Natural killer cell (primary cell): ENCODE measurements at regions not wholly inside any gene's neighbourhood (a gene's known extent, or its start where the extent isn't known, plus 50 kb on each side); places are given as distances from the start of the nearest gene placed in this dataset.

Source experiments
- ATAC-seq, 3 donors: fragments of 150-1000 bp in 2 of 3; fragments of 200-7000 bp in 1 of 3; cut with Tn5 transposase; 1 replicate in 1 of 3; 2 replicates in 2 of 3; pipeline ENCODE4 v1.10.0; 2021; ENCODE audit warnings: mild to moderate bottlenecking in 2 of 3, moderate library complexity in 2 of 3
- DNase-seq, 2 donors: peaks; one replicate each; pipeline versions ENCODE4 v3.0.0 to v3.0.0-alpha.2; 2013 to 2021; ENCODE audit warnings: mixed read lengths in 1 of 2
- H3K27ac ChIP-seq: one replicate; pipeline ENCODE4 v1.5.1; 2013; ENCODE audit warnings: mild to moderate bottlenecking, low read length
- H3K27me3 ChIP-seq: one replicate; pipeline ENCODE4 v1.6.1; 2013; ENCODE audit warnings: low read length; ENCODE audit not compliant: control insufficient read depth, insufficient read depth
- H3K36me3 ChIP-seq: one replicate; pipeline ENCODE4 v1.6.1; 2013; ENCODE audit warnings: low read length; ENCODE audit not compliant: control insufficient read depth, insufficient read depth
- H3K4me1 ChIP-seq: one replicate; pipeline ENCODE4 v1.6.1; 2013; ENCODE audit warnings: low read length; ENCODE audit not compliant: control insufficient read depth, insufficient read depth
- H3K4me3 ChIP-seq: one replicate; pipeline ENCODE4 v1.5.1; 2013; ENCODE audit warnings: low read length
- H3K9me3 ChIP-seq: one replicate; pipeline ENCODE4 v1.6.1; 2013; ENCODE audit warnings: low read length; ENCODE audit not compliant: control insufficient read depth, insufficient read depth
- H3K27ac Mint-ChIP-seq, 2 donors: one replicate each; pipeline ENCODE4 v1.8.0; 2022; ENCODE audit warnings: mild to moderate bottlenecking in 2 of 2, mixed read lengths in 2 of 2, moderate library complexity in 1 of 2
- H3K27me3 Mint-ChIP-seq, 2 donors: one replicate each; pipeline ENCODE4 v1.8.0; 2022; ENCODE audit warnings: low read depth in 2 of 2, mixed read lengths in 2 of 2
- H3K36me3 Mint-ChIP-seq: one replicate; pipeline ENCODE4 v1.8.0; 2022; ENCODE audit warnings: mixed read lengths
- H3K4me1 Mint-ChIP-seq, 2 donors: one replicate each; pipeline ENCODE4 v1.8.0; 2022; ENCODE audit warnings: mixed read lengths in 2 of 2
- H3K4me3 Mint-ChIP-seq: one replicate; pipeline ENCODE4 v1.8.0; 2022; ENCODE audit warnings: mild to moderate bottlenecking, moderate library complexity, mixed read lengths
- H3K9me3 Mint-ChIP-seq, 2 donors: one replicate each; pipeline ENCODE4 v1.8.0; 2022; ENCODE audit warnings: mixed read lengths in 2 of 2
- CTCF ChIP-seq: fragments of 200-600 bp; IDR thresholded peaks from one replicate; pipeline ENCODE4 v1.8.0; 2022; ENCODE audit warnings: antibody characterized with exemption
- WGBS: methylation state at CpG from one replicate; pipeline ENCODE4 v1.1.7; 2013; ENCODE audit warnings: missing lambda C conversion rate; ENCODE audit not compliant: insufficient coverage; 5-methylcytosine and 5-hydroxymethylcytosine counted together
- intact Hi-C: fragments of 100-400 bp; cut with micrococcal nuclease; formaldehyde crosslinking; loops from one replicate; pipeline ENCODE4 v1.14.2; 2022

- Histone ChIP-seq H3K27me3 (no peaks in the 10 kb centered on the region), H3K4me1 (no peaks in the 10 kb centered on the region), H3K4me3 (no peak overlapping the region), H3K9me3 (no peaks in the 10 kb centered on the region), H3K36me3 (no peaks in the 10 kb centered on the region), H3K27ac (no peak overlapping the region)
- no peaks in the 10 kb centered on the region for H3K36me3 Mint-ChIP-seq
- no peak overlapping the region for H3K27ac Mint-ChIP-seq
- no peak for TF ChIP-seq CTCF
- intact Hi-C loops = no loop called here
- WGBS = 87% methylated on average over 8 of the region's 8 CpGs
- DNase-seq (no peak), ATAC-seq (no peak)
- peaks cover 5 to 9% of the 10 kb centered on the region in 2 donors for H3K4me1 Mint-ChIP-seq
- H3K27me3 Mint-ChIP-seq = peaks cover 5 to 7% of the 10 kb centered on the region in 2 donors
- H3K4me3 Mint-ChIP-seq = no peak overlapping the region
- no peaks in the 10 kb centered on the region for H3K9me3 Mint-ChIP-seq
These were observed 153.2 kb upstream of the C1orf174 start for GRCh38 chr1:4053160-4053748.

DNA sequence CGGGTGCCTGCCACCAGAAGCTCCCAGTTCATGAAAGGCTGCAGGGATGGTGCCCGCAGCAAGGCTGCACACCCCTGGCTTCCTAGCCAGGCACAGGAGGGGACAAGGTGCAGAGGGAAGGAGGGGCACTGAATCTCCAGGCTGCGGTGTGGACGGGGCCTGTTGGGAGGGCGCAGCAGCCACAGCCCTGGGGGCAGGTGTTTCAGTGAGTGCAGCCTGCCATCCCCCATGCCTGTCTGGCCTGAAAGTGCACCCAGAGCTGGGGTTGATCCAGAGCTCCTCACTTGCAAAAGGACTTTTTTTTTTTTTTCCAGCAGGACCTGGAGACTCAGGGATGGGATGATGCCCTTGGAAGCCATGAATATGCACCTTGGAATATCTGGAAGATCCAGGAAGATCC lies 153.7 kb upstream of the C1orf174 start:
- no peaks in the 10 kb centered on the region for H3K9me3 ChIP-seq
- peaks cover 5 to 7% of the 10 kb centered on the region in 2 donors for H3K27me3 Mint-ChIP-seq
- ATAC-seq = no peak

DNA sequence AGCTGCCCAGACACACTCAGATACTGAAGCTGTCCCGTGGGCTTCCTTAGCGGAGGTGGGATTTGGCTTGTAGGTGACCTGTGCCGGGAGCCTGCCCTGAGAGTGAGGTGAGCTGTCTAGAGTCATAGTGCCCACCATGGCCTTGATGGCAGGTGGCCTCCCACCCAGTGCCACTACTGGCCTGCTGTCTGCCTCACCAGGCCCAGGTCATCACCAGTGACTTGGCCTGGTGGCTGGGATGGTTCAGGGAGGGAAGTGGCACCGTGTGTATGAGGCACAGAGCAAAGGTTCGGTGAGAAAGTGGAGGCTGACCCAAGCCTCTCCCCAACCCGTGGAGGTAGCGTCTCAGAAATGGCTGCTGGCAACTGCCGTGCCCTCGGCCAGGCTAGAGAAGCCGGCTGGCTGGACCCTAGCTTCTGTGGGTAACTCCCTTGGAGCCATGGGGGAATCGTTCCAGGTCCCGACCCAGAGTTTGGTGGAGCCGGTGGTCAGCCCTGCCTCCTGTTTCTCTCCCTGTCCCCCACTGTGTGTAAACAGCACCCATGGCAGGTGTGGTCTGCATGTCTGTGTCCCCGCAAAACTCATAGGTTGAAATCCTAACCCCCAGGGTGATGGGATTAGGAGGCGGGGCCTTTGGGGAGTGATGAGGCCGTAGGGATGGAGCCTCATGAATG lies 155.4 kb upstream of the C1orf174 start:
- Mint-ChIP-seq H3K4me3 (no peak overlapping the region), H3K27ac (no peak overlapping the region), H3K36me3 (no peaks in the 10 kb centered on the region), H3K9me3 (no peaks in the 10 kb centered on the region), H3K27me3 (peaks cover 0 to 5% of the 10 kb centered on the region in 2 donors), H3K4me1 (peaks cover 5 to 9% of the 10 kb centered on the region in 2 donors)
- Histone ChIP-seq H3K9me3 (no peaks in the 10 kb centered on the region), H3K27ac (no peak overlapping the region), H3K27me3 (no peaks in the 10 kb centered on the region), H3K36me3 (no peaks in the 10 kb centered on the region), H3K4me1 (no peaks in the 10 kb centered on the region), H3K4me3 (no peak overlapping the region)
- ATAC-seq (no peak), DNase-seq (no peak)
- 87% methylated on average over 16 of the region's 16 CpGs for WGBS
- no peak for TF ChIP-seq CTCF
- intact Hi-C loops = no loop called here

More for the DNA sequence above, 153.7 kb upstream of the C1orf174 start:
- Mint-ChIP-seq H3K27ac (no peak overlapping the region), H3K9me3 (no peaks in the 10 kb centered on the region), H3K36me3 (no peaks in the 10 kb centered on the region), H3K4me1 (peaks cover 5 to 9% of the 10 kb centered on the region in 2 donors), H3K4me3 (no peak overlapping the region)
- 89% methylated on average over 5 of the region's 5 CpGs for WGBS
- Histone ChIP-seq H3K27ac (no peak overlapping the region), H3K27me3 (no peaks in the 10 kb centered on the region), H3K4me3 (no peak overlapping the region), H3K4me1 (no peaks in the 10 kb centered on the region), H3K36me3 (no peaks in the 10 kb centered on the region)
- no peak for DNase-seq
- no peak for TF ChIP-seq CTCF
- intact Hi-C loops = no loop called here
